ENCODE measurements at regions not wholly inside any gene's neighbourhood (a gene's known extent, or its start where the extent isn't known, plus 50 kb on each side); places are given as distances from the start of the nearest gene placed in this dataset.

DNA sequence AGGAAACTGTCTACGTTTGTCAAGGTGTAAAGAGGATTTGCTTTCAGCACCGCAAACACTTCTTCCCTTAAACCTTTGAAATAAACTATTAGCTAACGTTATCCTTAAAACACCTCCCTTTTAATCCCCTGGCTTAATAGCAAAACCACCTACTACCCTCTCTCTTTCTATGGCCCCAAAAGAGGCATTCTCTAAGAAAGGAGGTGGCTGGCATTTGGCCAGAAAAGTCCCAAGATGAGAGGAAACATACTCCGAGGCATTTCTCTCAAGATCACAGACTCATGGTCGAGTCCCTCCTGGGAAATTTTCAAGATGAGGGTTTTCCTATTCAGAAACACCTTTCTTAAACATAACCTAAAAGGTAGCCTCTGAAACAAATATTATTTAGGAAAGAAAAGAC, 60.6 kb upstream of the VCX3B start:
- H3K27ac ChIP-seq (ENCODE audit: low read depth, low read length): peak overlapping the region; percentile 42
- peak overlapping the region; percentile 54 for H3K4me2 ChIP-seq (ENCODE audit: low read length)
- FAIRE-seq (peak; percentile 9), DNase-seq (ENCODE audit: low read depth) (peak; percentile 2)
- H3K9me3 Mint-ChIP-seq (ENCODE audit: unreplicated experiment): no peaks in the 10 kb centered on the region
- no peaks in the 10 kb centered on the region for H3K9me3 ChIP-seq (ENCODE audit: insufficient read depth, low read depth, low read length)
- H3K4me3 ChIP-seq (ENCODE audit: insufficient read depth, low read depth, low read length): no peak overlapping the region
- H3K79me2 ChIP-seq (ENCODE audit: insufficient read depth, low read length): no peaks in the 10 kb centered on the region
- no peak overlapping the region for H3K4me3 Mint-ChIP-seq (ENCODE audit: unreplicated experiment)
- TF ChIP-seq, protein P1, sequence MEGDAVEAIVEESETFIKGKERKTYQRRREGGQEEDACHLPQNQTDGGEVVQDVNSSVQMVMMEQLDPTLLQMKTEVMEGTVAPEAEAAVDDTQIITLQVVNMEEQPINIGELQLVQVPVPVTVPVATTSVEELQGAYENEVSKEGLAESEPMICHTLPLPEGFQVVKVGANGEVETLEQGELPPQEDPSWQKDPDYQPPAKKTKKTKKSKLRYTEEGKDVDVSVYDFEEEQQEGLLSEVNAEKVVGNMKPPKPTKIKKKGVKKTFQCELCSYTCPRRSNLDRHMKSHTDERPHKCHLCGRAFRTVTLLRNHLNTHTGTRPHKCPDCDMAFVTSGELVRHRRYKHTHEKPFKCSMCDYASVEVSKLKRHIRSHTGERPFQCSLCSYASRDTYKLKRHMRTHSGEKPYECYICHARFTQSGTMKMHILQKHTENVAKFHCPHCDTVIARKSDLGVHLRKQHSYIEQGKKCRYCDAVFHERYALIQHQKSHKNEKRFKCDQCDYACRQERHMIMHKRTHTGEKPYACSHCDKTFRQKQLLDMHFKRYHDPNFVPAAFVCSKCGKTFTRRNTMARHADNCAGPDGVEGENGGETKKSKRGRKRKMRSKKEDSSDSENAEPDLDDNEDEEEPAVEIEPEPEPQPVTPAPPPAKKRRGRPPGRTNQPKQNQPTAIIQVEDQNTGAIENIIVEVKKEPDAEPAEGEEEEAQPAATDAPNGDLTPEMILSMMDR (IDR thresholded peaks at IDR 0.05; ENCODE audit: insufficient read depth, low read depth, low read length): no peak
- no peak for TF ChIP-seq EZH2 (IDR thresholded peaks at IDR 0.05; ENCODE audit: insufficient read depth, low read length)
- H3K27me3 ChIP-seq (ENCODE audit: insufficient read depth, low read length): no peaks in the 10 kb centered on the region
- H4K20me1 ChIP-seq (ENCODE audit: insufficient read depth, low read length): no peaks in the 10 kb centered on the region
- H3K9ac ChIP-seq (ENCODE audit: low read length): peak overlapping the region; percentile 35
- no peaks in the 10 kb centered on the region for H3K27me3 Mint-ChIP-seq (ENCODE audit: low read depth, unreplicated experiment)
- H3K4me1 Mint-ChIP-seq (ENCODE audit: low read depth, unreplicated experiment): peaks cover 11% of the 10 kb centered on the region
- H3K4me1 ChIP-seq (ENCODE audit: insufficient read depth, low read length): no peaks in the 10 kb centered on the region
- H3K27ac Mint-ChIP-seq (ENCODE audit: unreplicated experiment): no peak overlapping the region
- no peaks in the 10 kb centered on the region for H3K36me3 ChIP-seq (ENCODE audit: insufficient read depth, low read length)
- no peak overlapping the region for H2AFZ ChIP-seq (ENCODE audit: low read depth, low read length)
- no peaks in the 10 kb centered on the region for H3K36me3 Mint-ChIP-seq (ENCODE audit: low read depth, unreplicated experiment)

DNA sequence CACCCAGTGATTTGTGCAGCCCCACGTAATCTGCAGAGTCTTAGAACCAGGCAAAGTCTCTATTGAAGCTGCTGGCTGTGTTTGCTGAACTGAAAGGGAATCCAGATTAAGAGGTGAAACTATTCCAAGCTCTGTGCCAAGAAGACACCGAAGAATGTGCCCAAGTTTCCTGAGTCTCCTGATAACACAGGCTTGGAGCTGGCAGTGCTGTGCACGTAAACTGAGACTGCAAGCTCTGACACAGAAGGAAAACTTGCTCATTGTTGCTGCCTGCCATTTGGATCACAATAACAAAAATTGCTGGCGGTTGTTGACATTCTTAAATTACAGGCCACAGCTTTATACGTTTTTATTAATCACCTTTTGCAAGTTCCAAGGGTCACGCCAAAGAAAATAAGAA, 60.2 kb upstream of the VCX3B start:
- Mint-ChIP-seq H3K4me1 (ENCODE audit: low read depth, unreplicated experiment) (peaks cover 11% of the 10 kb centered on the region), H3K4me3 (ENCODE audit: unreplicated experiment) (no peak overlapping the region), H3K36me3 (ENCODE audit: low read depth, unreplicated experiment) (no peaks in the 10 kb centered on the region), H3K27me3 (ENCODE audit: low read depth, unreplicated experiment) (no peaks in the 10 kb centered on the region), H3K9me3 (ENCODE audit: unreplicated experiment) (no peaks in the 10 kb centered on the region), H3K27ac (ENCODE audit: unreplicated experiment) (no peak overlapping the region)
- peak overlapping the region; percentile 61 for H3K27ac ChIP-seq (ENCODE audit: low read depth, low read length)
- DNase-seq (ENCODE audit: low read depth): peak; percentile 91
- no peak overlapping the region for H3K4me3 ChIP-seq (ENCODE audit: insufficient read depth, low read depth, low read length)
- H2AFZ ChIP-seq (ENCODE audit: low read depth, low read length): no peak overlapping the region
- FAIRE-seq: no peak
- peak overlapping the region; percentile 59 for H3K9ac ChIP-seq (ENCODE audit: low read length)
- no peak for TF ChIP-seq EZH2 (IDR thresholded peaks at IDR 0.05; ENCODE audit: insufficient read depth, low read length)
- TF ChIP-seq, protein P1 (IDR thresholded peaks at IDR 0.05; ENCODE audit: insufficient read depth, low read depth, low read length): no peak
- H3K27me3 ChIP-seq (ENCODE audit: insufficient read depth, low read length): no peaks in the 10 kb centered on the region
- H3K79me2 ChIP-seq (ENCODE audit: insufficient read depth, low read length): no peaks in the 10 kb centered on the region
- peak overlapping the region; percentile 54 for H3K4me2 ChIP-seq (ENCODE audit: low read length)
- H4K20me1 ChIP-seq (ENCODE audit: insufficient read depth, low read length): no peaks in the 10 kb centered on the region
- H3K9me3 ChIP-seq (ENCODE audit: insufficient read depth, low read depth, low read length): no peaks in the 10 kb centered on the region
- H3K4me1 ChIP-seq (ENCODE audit: insufficient read depth, low read length): no peaks in the 10 kb centered on the region
- H3K36me3 ChIP-seq (ENCODE audit: insufficient read depth, low read length): no peaks in the 10 kb centered on the region

DNA sequence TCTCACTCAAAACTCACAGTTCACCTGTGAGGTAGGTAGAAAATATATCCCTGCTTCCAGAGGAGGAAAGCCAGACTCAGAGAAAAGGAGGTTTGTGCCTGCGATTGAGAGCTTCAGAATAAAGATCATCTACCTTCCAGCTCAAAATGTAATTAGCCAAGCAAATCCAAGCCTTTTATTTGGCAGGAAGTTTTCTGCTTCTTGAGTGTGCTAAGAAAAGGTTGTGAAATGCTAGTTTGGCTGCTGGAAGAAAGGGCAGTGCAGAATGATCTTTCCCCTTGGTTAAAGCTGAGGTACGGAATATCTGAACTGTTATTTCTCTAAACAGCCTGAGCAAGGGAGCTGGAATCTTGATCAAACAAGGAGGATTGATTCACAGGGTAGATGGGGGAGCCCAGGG, 59.7 kb upstream of the VCX3B start:
- no peak overlapping the region for H3K4me3 Mint-ChIP-seq (ENCODE audit: unreplicated experiment)

More for the DNA sequence above, 59.7 kb upstream of the VCX3B start:
- H3K36me3 Mint-ChIP-seq (ENCODE audit: low read depth, unreplicated experiment): no peaks in the 10 kb centered on the region
- no peaks in the 10 kb centered on the region for H3K79me2 ChIP-seq (ENCODE audit: insufficient read depth, low read length)
- FAIRE-seq (no peak), DNase-seq (ENCODE audit: low read depth) (peak; percentile 36)
- H4K20me1 ChIP-seq (ENCODE audit: insufficient read depth, low read length): no peaks in the 10 kb centered on the region
- no peaks in the 10 kb centered on the region for H3K4me1 ChIP-seq (ENCODE audit: insufficient read depth, low read length)
- no peaks in the 10 kb centered on the region for H3K27me3 ChIP-seq (ENCODE audit: insufficient read depth, low read length)
- no peaks in the 10 kb centered on the region for H3K9me3 ChIP-seq (ENCODE audit: insufficient read depth, low read depth, low read length)
- H3K9ac ChIP-seq (ENCODE audit: low read length): peak overlapping the region; percentile 59
- no peak overlapping the region for H3K27ac Mint-ChIP-seq (ENCODE audit: unreplicated experiment)
- no peak overlapping the region for H3K4me3 ChIP-seq (ENCODE audit: insufficient read depth, low read depth, low read length)
- H3K27me3 Mint-ChIP-seq (ENCODE audit: low read depth, unreplicated experiment): no peaks in the 10 kb centered on the region
- H3K27ac ChIP-seq (ENCODE audit: low read depth, low read length): peak overlapping the region; percentile 61
- peaks cover 11% of the 10 kb centered on the region for H3K4me1 Mint-ChIP-seq (ENCODE audit: low read depth, unreplicated experiment)
- no peaks in the 10 kb centered on the region for H3K9me3 Mint-ChIP-seq (ENCODE audit: unreplicated experiment)
- H2AFZ ChIP-seq (ENCODE audit: low read depth, low read length): no peak overlapping the region
- TF ChIP-seq, protein P1 (IDR thresholded peaks at IDR 0.05; ENCODE audit: insufficient read depth, low read depth, low read length): no peak
- TF ChIP-seq EZH2 (IDR thresholded peaks at IDR 0.05; ENCODE audit: insufficient read depth, low read length): no peak
- H3K36me3 ChIP-seq (ENCODE audit: insufficient read depth, low read length): no peaks in the 10 kb centered on the region
- H3K4me2 ChIP-seq (ENCODE audit: low read length): peak overlapping the region; percentile 54

All from astrocyte (in vitro differentiated cells and primary cell).